ENCODE measurements at regions not wholly inside any gene's neighbourhood (a gene's known extent, or its start where the extent isn't known, plus 50 kb on each side); places are given as distances from the start of the nearest gene placed in this dataset.

- TF ChIP-seq, protein P1, sequence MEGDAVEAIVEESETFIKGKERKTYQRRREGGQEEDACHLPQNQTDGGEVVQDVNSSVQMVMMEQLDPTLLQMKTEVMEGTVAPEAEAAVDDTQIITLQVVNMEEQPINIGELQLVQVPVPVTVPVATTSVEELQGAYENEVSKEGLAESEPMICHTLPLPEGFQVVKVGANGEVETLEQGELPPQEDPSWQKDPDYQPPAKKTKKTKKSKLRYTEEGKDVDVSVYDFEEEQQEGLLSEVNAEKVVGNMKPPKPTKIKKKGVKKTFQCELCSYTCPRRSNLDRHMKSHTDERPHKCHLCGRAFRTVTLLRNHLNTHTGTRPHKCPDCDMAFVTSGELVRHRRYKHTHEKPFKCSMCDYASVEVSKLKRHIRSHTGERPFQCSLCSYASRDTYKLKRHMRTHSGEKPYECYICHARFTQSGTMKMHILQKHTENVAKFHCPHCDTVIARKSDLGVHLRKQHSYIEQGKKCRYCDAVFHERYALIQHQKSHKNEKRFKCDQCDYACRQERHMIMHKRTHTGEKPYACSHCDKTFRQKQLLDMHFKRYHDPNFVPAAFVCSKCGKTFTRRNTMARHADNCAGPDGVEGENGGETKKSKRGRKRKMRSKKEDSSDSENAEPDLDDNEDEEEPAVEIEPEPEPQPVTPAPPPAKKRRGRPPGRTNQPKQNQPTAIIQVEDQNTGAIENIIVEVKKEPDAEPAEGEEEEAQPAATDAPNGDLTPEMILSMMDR (conservative IDR thresholded peaks at IDR 0.05; ENCODE audit: low read depth in 2 of 2): no peak
- TF ChIP-seq POLR2AphosphoS5 (IDR thresholded peaks at IDR 0.05; ENCODE audit: low read depth) (no peak), EZH2 (IDR thresholded peaks at IDR 0.05; ENCODE audit: low read depth, unreplicated experiment) (no peak), EZH2phosphoT487 (IDR thresholded peaks at IDR 0.05; ENCODE audit: unreplicated experiment) (no peak), CREB1 (CRISPR knock-in tag; IDR thresholded peaks at IDR 0.05; ENCODE audit: low read depth) (no peak), ZNF462 (CRISPR knock-in tag; IDR thresholded peaks at IDR 0.05) (no peak), JUNB (IDR thresholded peaks at IDR 0.05; ENCODE audit: unreplicated experiment) (no peak), ZNF114 (CRISPR knock-in tag; IDR thresholded peaks at IDR 0.05) (no peak), STAT1 (IDR thresholded peaks at IDR 0.05; ENCODE audit: unreplicated experiment) (no peak), NANOG (IDR thresholded peaks at IDR 0.05; ENCODE audit: borderline replicate concordance) (no peak)
- TF ChIP-seq, protein P2, sequence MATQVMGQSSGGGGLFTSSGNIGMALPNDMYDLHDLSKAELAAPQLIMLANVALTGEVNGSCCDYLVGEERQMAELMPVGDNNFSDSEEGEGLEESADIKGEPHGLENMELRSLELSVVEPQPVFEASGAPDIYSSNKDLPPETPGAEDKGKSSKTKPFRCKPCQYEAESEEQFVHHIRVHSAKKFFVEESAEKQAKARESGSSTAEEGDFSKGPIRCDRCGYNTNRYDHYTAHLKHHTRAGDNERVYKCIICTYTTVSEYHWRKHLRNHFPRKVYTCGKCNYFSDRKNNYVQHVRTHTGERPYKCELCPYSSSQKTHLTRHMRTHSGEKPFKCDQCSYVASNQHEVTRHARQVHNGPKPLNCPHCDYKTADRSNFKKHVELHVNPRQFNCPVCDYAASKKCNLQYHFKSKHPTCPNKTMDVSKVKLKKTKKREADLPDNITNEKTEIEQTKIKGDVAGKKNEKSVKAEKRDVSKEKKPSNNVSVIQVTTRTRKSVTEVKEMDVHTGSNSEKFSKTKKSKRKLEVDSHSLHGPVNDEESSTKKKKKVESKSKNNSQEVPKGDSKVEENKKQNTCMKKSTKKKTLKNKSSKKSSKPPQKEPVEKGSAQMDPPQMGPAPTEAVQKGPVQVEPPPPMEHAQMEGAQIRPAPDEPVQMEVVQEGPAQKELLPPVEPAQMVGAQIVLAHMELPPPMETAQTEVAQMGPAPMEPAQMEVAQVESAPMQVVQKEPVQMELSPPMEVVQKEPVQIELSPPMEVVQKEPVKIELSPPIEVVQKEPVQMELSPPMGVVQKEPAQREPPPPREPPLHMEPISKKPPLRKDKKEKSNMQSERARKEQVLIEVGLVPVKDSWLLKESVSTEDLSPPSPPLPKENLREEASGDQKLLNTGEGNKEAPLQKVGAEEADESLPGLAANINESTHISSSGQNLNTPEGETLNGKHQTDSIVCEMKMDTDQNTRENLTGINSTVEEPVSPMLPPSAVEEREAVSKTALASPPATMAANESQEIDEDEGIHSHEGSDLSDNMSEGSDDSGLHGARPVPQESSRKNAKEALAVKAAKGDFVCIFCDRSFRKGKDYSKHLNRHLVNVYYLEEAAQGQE (IDR thresholded peaks at IDR 0.05; ENCODE audit: unreplicated experiment): no peak
- TF ChIP-seq, protein P3, sequence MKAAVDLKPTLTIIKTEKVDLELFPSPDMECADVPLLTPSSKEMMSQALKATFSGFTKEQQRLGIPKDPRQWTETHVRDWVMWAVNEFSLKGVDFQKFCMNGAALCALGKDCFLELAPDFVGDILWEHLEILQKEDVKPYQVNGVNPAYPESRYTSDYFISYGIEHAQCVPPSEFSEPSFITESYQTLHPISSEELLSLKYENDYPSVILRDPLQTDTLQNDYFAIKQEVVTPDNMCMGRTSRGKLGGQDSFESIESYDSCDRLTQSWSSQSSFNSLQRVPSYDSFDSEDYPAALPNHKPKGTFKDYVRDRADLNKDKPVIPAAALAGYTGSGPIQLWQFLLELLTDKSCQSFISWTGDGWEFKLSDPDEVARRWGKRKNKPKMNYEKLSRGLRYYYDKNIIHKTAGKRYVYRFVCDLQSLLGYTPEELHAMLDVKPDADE (IDR thresholded peaks at IDR 0.05): no peak
Observed at GRCh38 chr7:80386686-80387085, 125.2 kb downstream of the GNAT3 start.

Data from GM23338 (cell line).